TTC549 (cell line): ENCODE measurements at regions not wholly inside any gene's neighbourhood (a gene's known extent, or its start where the extent isn't known, plus 50 kb on each side); places are given as distances from the start of the nearest gene placed in this dataset.
"Not testable (repeated sequence)": the region's sequence is repeated elsewhere in the genome, so short reads cannot be mapped to it uniquely, and the experiment has no call there.

Experiments used
- FAIRE-seq: peaks from 2 replicates; lab custom pipeline; 2012; peaks lifted over from hg19 to GRCh38; lab: Jason Lieb, UNC

DNA sequence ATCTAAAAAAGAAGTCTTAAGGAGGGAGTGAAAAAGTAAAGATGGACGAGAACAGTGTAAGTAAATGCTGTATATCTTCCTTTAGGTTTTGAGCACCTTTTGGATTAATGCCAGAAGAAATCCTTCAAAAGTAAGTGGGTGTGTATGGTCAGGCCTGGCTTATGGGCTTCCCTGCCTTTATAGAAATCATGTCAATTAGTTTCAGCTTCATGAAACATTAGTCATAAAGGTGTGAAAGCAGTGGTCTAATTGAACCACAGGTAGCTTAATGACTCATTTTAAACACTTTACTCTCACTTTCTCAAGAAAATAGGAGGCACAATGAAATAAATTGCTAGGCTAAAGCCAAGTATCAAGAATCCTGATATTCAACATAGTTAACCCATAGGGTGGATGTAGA, 467.4 kb upstream of the DPPA4 start:
- FAIRE-seq = no peak

DNA sequence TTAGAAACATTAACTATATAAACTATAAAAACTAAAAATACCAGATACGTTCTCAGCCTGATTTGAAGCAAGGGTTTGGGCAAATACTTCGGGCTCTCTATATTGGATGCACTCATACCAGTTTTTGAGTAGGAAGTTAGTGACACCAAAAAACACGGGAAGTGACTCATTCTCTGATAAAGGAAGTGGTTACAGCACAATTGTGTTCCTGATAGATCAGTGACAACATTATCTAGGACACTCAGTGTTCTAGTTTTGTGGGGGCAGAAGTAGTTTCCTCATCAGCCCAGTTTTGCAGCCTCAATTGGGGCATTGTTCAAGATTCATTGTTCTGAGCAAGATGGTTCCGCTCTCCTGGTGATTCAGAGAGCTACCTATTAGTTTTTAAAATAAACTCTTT, 469.6 kb upstream of the DPPA4 start:
- FAIRE-seq = no peak

DNA sequence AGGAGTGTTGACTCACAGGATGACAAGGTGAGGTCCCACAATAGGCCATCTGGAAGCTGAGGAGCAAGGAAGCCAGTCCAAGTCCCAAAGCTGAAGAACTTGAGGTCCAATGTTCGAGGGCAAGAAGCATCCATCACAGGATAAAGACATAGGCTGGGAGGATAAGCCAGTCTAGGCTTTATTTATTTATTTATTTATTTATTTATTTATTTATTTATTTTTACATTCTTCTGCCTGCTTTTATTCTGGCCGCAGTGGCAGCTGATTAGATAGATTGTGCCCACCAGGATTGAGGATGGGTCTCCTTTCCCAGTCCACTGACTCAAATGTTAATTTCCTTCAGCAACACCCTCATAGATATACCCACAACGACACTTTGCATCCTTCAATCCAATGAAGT, 472.2 kb upstream of the DPPA4 start:
- no peak for FAIRE-seq

DNA sequence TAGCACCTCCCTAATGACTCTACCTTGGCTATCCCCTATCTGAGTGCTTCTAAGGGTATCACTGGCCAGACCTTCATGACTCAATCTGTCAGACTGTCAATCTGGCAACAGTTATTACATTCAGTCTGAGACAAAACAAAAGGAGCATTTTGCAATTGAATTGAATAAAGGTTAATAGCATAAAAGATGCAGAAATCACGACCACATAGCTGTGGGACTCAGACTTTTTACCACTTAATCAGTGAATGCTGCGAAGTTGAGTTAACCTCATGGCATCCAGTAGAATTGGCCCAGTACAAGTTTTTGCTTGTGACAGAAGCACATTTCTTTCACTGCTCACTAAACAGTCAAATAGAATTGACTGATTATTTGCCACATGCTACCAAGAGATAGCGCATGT, 480.7 kb upstream of the DPPA4 start:
- no peak for FAIRE-seq

DNA sequence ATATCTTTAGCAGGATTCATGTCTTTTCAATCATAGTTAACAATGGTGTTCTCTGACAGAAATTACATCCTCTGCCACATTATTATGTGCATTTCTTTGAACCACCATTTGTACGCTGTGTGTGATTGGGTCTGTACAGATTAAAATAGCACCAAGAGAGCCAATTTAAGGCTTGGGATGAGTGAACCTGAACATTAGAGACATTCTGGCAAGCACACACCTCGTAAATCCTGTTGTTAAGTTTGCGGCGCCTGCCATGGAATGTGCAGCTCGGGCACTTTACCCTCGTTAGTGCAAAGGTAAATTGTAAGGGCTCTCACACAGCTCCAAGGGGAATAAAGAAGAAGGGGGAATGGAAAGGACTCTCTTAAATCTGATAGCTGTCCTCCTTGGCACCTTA, 482.4 kb upstream of the DPPA4 start:
- no peak for FAIRE-seq

DNA sequence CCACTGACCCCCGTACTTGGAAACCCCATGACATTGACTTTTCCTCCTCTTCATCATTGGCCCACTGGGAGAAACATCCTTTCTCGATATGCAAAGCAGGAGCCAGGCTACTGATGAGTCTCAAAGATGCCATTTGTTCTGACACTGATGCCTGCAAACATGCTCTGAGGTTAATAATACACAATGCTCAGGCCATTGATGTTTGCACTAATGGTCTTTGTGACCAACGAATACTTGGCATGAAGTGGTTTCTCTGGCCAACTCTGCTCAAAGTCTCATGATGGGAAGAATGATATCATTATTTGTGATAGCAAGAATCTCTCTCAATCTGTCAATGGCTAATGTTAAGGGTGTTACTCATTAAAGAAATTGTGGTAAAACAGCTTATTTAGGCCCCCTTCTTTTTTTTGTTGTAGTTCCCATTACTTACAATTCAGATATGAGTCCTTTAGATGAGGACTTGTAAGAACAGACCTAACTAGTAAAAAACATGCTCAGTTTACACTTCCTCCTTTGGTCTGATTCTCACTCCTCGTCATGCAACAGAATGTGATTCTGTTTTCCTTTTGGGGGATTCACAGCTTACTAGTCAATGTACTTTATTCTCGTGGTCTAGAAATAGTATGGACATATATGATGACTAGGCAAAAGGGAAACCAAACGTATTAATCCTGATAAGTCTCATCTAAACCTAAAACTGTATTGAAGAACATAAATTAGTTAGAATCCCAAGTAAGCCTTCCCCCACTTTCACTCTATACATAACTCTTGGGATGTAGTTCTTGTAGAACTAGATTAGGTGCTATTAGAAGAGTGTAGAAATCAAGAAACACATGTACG, 488.8 kb upstream of the DPPA4 start:
- no peak for FAIRE-seq

DNA sequence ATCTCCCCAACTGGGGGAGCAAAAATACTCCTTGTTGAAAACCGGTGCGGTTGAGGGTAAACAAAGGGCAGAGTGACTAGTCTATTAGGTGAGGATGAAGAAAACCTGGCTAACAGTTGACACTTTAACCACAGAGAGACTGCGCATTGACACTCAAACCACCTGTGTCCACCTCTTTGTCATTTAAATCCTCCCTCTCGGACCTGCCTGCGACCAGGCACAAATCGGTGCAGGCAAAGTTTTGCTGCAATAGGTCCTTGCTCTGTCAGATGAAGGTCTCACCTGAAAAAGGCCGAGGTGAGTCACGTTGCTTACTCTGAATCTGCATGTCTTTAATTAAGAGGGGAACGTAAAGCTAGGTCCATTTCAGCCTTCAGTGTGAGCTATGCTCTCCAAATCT, 494.1 kb upstream of the DPPA4 start:
- FAIRE-seq = no peak

DNA sequence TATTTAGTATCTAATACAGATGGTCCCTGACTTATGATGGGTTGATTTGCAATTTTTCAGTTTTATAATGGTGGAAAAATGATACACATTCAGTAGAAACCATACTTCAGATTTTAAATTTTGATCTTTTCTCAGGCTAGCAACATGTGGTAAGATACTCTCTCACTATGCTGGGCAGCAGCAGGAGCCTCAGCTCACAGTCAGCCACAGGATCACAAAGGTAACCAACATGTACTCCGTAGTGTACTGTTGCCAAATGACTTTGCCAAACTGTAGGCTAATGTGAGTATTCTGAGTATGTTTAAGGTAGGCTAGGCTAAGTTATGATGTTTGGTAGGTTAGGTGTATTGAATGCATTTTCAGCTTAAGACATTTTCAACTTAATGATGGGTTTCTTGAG, 498.6 kb upstream of the DPPA4 start:
- no peak for FAIRE-seq

DNA sequence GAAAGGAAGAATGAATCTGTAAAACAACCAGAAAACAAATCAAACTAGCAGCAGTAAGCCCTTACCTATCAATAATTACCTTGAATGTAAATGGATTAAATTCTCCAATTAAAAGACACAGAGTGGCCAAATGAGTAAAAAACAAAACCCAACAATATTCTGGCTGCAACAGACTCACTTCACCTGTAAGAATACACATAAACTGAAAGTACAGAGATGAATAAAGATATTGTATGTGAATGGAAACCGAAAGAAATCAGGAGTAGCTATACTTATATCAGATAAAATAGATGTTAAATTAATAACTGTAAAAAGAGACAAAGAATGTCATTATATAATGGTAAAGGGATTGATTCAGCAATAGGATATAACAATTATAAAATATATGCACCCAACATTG, 514.5 kb upstream of the DPPA4 start:
- FAIRE-seq = no peak

DNA sequence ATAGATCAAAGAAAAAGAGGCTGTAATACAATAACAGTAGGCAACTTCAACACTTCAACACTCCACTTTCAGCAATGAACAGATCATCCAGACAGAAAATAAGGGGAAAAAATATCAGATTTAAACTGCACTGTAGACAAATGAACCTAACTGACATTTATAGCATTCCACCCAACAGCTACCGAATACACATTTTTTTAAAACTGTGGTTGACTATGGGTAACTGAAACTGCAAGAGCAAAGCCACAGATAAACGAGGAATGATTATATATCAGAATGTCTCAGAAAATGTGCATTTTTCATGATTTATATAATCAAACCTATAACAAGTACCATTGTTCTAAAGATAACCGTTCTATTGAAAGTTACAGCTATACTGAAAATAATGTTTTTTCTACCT, 514.9 kb upstream of the DPPA4 start:
- FAIRE-seq = no peak

DNA sequence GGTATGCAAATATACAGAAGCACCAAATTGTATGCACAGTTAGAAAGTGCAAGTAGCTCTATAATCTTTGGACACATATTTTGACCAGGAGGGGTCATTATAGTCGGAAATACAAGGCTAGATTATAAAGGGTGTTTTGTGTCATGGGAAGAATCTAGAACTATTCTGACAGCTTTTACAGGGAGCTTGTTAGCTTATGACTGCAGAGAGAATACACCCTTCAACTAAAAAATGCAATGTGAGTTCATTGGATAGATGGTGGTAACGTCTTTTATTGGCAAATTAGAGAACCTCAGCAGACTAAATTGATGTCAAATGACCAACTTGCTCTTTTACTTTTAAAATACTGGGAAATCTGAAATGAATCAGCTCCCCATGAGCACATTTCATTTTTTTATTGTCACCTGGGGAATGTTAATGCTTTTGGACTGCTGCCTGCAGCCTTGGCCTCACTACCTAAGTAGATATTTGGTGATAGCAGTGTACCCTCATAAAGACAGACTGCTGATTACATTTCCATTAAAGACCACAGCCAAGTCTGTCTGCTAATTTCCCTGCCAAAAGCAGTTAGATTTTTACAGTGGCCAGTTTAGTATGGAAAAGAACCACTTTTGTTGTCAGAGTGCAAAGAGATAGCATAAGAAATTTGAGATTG, 515.9 kb upstream of the DPPA4 start:
- no peak for FAIRE-seq

DNA sequence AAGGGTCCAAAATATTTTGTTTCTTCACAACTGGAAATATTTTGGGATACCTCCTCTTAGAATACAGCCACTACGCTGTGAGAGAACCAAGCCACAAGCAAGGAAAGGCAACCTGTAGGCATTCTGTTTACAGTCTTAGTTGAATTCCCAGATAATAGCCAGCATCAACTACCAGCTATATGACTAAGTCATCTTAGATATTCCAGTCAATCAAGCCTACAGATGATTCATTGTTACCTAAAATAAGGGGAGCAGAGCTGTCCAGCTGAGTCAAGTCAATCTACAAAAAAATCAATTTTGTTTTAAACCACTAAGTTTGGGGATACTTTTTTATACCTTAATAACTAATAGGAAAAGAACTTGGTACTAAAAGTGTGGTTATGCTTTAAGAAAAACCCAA, 526.4 kb upstream of the DPPA4 start:
- no peak for FAIRE-seq

DNA sequence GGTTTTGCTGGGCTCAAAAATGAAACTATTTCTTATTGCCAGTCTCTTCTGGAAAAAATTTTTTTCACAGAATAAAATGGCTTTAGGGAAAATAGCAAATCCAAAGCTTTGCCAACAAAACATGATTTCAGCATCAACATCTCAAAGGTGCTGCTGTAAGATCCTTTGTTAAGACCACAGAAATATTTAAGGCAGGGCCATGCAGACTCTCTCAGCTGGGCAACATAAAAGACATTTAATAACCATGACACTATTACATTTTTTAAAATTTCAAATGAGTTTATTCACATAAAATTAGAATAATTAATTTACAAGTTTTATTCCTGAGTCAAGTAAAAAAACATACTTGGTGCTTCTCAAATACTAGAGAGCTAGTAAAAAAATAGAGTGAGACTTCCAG, 527.1 kb upstream of the DPPA4 start:
- no peak for FAIRE-seq

DNA sequence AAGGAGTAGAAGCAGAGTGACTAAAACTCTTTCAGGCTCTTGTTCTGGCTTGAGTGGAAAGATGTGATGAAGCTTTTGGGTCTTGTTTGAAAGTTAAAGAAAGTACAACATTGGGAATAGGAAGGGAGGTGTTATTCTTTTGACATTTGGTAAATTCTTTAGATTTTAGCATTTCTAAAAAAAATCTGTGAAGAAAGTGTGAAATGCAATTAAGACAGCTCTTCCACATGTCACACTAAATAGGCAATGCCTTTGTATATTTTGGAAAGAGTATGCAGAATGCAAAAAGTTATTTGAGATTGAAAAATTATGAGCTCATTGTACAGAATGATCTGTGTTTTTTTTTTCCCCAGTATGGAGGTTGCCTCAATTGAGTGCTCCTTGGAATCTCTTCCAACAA, 532.2 kb upstream of the DPPA4 start:
- FAIRE-seq = no peak

DNA sequence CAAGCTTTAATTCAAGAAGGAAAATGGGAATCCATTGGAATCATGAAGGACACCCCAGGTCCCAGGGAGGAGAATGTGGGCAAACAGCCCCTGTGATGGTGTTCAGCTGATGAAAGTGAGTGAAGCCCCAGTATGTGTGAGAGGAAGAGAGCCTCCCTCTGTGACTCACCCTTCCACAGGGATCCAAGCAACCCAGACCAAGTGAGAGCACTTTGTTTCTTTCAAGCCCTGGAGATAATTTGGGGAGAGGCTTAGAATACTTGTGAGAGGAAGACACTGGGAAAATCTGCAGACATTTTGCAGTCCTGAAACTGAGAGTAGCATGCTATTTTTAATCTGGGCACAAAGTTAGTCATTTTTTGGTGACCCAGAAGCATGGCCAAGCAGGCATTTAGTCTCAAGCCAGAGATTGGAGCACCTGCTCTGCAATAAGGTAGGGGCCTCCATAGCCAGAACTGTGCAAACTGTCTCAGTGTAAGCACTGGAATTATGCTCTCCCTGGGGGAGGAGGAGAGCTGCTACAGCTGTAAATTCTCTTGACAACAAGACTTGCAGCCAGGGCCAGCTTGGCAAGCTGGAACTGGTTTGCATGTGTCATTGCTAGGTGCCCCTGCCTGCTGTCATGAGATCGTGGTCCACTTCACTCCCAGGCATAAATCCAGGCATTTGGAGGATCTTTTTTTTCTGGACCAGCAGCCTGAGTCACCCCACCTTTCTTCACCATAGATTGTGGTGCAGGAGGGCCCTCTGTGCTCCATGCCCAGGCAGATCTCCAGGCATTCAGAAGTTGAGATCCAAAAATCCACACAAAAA, 537.8 kb upstream of the DPPA4 start:
- FAIRE-seq = no peak

DNA sequence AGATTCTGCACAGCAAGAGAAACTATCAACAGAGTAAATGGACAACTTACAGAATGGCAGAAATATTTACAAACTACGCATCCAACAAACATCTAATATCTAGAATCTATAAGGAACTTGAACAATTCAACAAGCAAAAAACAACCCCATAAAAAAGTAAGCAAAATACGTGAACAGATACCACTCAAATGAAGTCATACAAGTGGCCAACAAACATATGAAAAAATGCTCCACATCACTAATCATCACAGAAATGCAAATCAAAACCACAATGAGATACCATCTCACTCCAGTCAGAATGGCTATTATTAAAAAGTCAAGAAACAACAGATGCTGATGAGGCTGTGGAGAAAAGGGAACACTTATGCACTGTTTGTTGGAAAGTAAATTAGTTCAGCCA, 540.3 kb upstream of the DPPA4 start:
- FAIRE-seq = not testable (repeated sequence)

DNA sequence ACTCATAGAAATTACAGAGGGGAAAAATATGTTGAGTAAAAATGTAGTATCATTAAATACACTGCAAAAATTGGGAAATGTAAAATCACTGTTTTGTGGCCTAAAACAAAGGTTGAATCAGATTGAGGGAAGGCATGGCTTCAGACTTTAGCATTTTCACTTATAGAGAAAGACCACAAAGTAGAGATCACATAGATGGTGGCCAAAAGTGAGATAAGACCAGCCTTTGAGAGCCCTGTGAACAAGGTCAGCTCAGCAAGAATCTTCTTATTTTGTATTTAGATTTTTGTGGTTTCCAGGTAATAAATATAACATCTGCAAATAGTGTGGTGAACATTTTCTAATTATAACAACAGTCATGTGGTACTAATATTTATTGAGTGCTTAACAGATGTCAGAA, 544.8 kb upstream of the DPPA4 start:
- no peak for FAIRE-seq

DNA sequence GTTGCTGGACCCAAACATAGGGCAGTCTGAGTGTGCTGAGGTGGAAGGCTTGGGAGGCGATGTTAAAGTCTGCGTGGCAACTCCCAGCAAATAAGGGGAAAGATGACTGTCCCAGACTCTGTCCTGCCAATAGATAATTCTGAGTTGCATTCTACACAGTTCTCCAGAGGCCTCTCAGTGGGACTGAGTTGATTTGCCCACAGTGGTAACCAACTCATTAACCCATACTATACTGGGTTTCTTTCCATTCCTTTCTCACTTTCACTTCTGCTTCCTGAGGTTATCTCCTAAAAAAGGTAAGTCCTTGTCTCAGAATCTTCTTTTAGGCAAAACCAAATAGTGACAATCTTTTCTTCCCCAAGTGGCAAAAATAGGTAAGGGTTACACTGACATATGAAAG, 549.9 kb upstream of the DPPA4 start:
- no peak for FAIRE-seq

DNA sequence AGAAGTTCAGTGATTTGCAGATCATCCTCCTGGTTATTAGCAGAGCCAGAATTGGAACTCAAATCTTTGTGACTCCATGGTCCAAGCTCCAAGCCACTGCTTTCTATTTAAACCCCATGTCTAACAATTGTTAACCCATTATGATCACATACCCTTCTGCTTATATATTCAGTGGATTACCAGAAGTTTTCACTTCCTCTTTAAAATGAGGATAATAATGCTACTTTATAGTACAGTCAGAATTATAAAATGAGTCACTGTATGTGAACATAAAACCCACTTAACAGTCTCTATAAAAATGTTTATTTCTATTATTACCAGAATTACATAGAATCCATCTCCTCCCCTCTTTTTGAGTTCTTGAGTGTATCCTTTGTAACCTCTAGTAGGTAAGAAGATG, 550.7 kb upstream of the DPPA4 start:
- FAIRE-seq = no peak

DNA sequence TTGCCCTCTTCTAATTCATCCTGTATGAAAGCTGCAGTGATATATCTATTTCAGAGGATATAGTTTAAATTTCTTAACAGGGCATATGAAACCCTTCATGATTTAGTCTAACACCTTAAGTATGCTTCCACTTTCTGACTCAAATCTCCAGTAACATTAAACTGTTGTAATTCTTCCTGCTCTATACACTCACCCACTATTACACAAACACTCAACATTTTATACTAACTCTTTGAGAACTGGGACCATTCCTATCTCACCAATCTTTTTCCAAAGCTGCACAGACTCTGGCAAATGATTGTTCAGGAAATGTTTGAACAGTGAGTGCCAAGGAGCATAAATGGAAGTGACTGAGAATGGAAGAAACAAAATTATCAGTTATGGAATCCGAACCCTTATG, 560.4 kb upstream of the DPPA4 start:
- no peak for FAIRE-seq

DNA sequence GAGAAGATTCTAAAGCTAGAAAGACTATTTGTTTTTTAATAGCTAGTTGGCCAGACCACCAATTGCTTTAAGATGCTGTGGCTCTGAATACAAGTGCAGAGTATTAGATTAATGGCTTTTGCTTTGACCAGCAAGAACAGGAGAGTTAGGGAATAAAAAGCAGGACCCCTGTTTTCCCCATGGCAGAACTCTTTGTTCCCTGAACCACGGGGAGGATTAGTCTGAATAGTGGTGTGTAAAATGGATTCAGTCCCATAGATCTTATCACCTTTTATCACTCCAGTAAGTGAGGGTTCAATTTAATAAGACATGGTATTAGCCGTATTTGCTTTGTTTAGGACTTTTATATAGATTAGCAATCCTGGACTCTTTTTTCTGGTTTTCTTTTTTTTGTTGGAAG, 562.6 kb upstream of the DPPA4 start:
- FAIRE-seq = no peak

DNA sequence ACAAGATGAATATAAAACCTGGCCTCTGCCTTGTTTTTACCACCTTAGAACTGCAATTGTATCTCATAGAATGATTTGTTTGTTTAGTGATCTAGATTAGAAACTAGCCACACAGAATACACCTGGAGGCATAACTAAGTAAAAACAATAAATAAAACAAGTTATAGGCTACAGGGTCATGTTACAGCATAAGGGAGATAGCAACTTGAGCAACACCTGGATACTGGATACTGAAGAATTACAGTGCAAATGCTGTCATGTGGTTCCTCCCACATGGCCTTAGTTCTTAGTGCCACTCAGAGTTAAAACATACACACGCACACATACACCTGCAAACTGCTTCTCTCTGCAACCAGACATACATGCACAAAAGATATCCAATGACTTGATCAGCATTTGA, 563.4 kb upstream of the DPPA4 start:
- no peak for FAIRE-seq

DNA sequence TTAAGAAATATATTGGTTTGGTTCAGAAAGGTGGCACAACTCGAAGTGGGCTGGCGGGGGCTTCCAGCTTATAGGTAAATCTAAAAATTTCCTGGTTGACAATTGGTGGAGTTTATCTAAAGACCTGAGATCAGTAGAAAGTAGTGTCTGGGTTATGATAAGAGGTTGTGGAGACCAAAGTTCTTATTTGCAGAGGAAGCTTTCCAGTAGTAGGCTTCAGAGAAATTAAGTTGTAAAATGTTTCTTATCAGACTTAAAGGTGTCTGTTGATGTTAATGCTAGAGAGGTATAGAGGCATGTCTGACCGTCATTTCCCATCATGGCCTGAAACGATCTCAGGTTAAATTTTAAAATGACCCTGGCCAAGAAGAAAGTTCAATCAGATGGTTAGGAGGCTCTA, 565.2 kb upstream of the DPPA4 start:
- FAIRE-seq = no peak
